MM.1S (cell line): ENCODE measurements at regions not wholly inside any gene's neighbourhood (a gene's known extent, or its start where the extent isn't known, plus 50 kb on each side); places are given as distances from the start of the nearest gene placed in this dataset.

ENCODE experiments used
- DNase-seq: peaks from one replicate; pipeline ENCODE4 v3.0.0-alpha.2; 2015
- H2AFZ ChIP-seq: fragments of 300-600 bp; sonication (generic); 2 replicates; pipeline ENCODE4 v1.6.0; 2016; ENCODE audit warnings: antibody characterized with exemption, low read length
- H3F3A ChIP-seq: fragments of 300-600 bp; sonication (generic); 2 replicates; pipeline ENCODE4 v1.6.1; 2016; ENCODE audit warnings: mild to moderate bottlenecking, antibody characterized with exemption, low read length, moderate library complexity, mixed read lengths; ENCODE audit not compliant: insufficient read depth
- H3K27ac ChIP-seq: fragments of 300-600 bp; sonication (generic); 2 replicates; pipeline ENCODE4 v1.5.1; 2016; ENCODE audit warnings: mild to moderate bottlenecking, low read length
- H3K27me3 ChIP-seq: fragments of 300-600 bp; sonication (generic); replicated peaks from 2 replicates; pipeline ENCODE4 v1.6.0; 2016; ENCODE audit warnings: low read length; ENCODE audit not compliant: insufficient read depth
- H3K36me3 ChIP-seq: fragments of 300-600 bp; sonication (generic); replicated peaks from 2 replicates; pipeline ENCODE4 v1.6.1; 2016; ENCODE audit warnings: mild to moderate bottlenecking, low read length, mixed read lengths; ENCODE audit not compliant: insufficient read depth
- H3K4me1 ChIP-seq: fragments of 300-600 bp; sonication (generic); 2 replicates; pipeline ENCODE4 v1.6.1; 2016; ENCODE audit warnings: low read length, mixed read lengths
- H3K4me2 ChIP-seq: fragments of 300-600 bp; sonication (generic); 2 replicates; pipeline ENCODE4 v1.6.0; 2016; ENCODE audit warnings: low read depth, low read length
- H3K4me3 ChIP-seq: fragments of 300-600 bp; sonication (generic); 2 replicates; pipeline ENCODE4 v1.5.1; 2016; ENCODE audit warnings: low read length, mixed read lengths
- H3K79me2 ChIP-seq: fragments of 300-600 bp; sonication (generic); 2 replicates; pipeline ENCODE4 v1.6.1; 2016; ENCODE audit warnings: mixed run types, low read length, mixed read lengths
- H3K9ac ChIP-seq: fragments of 300-600 bp; sonication (generic); 2 replicates; pipeline ENCODE4 v1.6.1; 2016; ENCODE audit warnings: low read length, mixed read lengths
- H3K9me2 ChIP-seq: fragments of 300-600 bp; sonication (generic); replicated peaks from 2 replicates; pipeline ENCODE4 v1.6.1; 2016; ENCODE audit warnings: mild to moderate bottlenecking, low read length, mixed read lengths; ENCODE audit not compliant: insufficient read depth
- H3K9me3 ChIP-seq: fragments of 300-600 bp; sonication (generic); replicated peaks from 2 replicates; pipeline ENCODE4 v1.6.1; 2016; ENCODE audit warnings: mild to moderate bottlenecking, low read length, mixed read lengths; ENCODE audit not compliant: insufficient read depth
- H4K20me1 ChIP-seq: fragments of 300-600 bp; sonication (generic); 2 replicates; pipeline ENCODE4 v1.6.1; 2016; ENCODE audit warnings: mild to moderate bottlenecking, low read length, moderate library complexity, mixed read lengths; ENCODE audit not compliant: insufficient read depth
- CTCF ChIP-seq: fragments of 300-600 bp; sonication (generic); IDR thresholded peaks from 2 replicates; pipeline ENCODE4 v1.5.1; 2016; ENCODE audit warnings: antibody characterized with exemption, low read length, mixed read lengths
- EZH2 ChIP-seq: fragments of 300-600 bp; sonication (generic); optimal IDR thresholded peaks from 2 replicates; pipeline ENCODE3; 2017; ENCODE audit warnings: low read depth, mild to moderate bottlenecking, antibody characterized with exemption, low read length, mixed read lengths
- EZH2phosphoT487 ChIP-seq: fragments of 300-600 bp; sonication (generic); IDR thresholded peaks from 2 replicates; pipeline ENCODE4 v1.6.1; 2018; ENCODE audit warnings: antibody characterized with exemption, low read length

DNA sequence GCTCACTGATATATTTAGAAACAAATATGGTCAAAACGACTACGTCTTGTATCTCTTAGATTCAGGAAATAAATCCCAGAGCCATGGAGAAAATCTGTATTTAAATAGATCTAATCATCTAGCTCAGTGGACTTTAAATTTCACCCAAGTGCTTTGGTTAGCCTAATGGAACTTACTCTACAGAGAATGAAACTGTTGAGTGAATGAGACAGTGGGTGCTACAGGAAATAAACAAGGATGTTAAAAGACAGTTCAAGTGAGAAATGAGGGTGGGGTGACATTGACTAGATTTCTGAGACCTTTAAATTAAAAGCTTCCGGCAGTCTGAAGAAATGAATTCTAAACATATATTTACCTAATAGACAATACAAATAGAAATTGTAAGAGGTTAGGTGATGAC, 2197.0 kb downstream of the ARAP2 start:
- Histone ChIP-seq H3K4me1 (no peaks in the 10 kb centered on the region), H3K9me2 (no peaks in the 10 kb centered on the region), H3K4me3 (no peak overlapping the region), H3K4me2 (no peak overlapping the region), H3K9ac (no peak overlapping the region), H3K79me2 (no peaks in the 10 kb centered on the region), H3K9me3 (no peaks in the 10 kb centered on the region), H2AFZ (no peak overlapping the region), H3K27me3 (no peaks in the 10 kb centered on the region), H3K27ac (no peak overlapping the region), H4K20me1 (no peaks in the 10 kb centered on the region), H3K36me3 (no peaks in the 10 kb centered on the region), H3F3A (no peaks in the 10 kb centered on the region)
- no peak for DNase-seq
- no peak for TF ChIP-seq CTCF
- no peak for TF ChIP-seq EZH2phosphoT487
- no peak for TF ChIP-seq EZH2

GRCh38 chr4:34066126-34066525, 2178.2 kb downstream of the ARAP2 start:
- Histone ChIP-seq H3K4me2 (no peak overlapping the region), H3K9ac (no peak overlapping the region), H3K9me2 (no peaks in the 10 kb centered on the region), H3K79me2 (no peaks in the 10 kb centered on the region), H3F3A (no peaks in the 10 kb centered on the region), H3K36me3 (no peaks in the 10 kb centered on the region), H3K27ac (no peak overlapping the region), H3K4me1 (0 out of 2 replicates have a peak, but pooled peaks cover 2% of the 10 kb centered on the region), H4K20me1 (no peaks in the 10 kb centered on the region), H3K4me3 (no peak overlapping the region), H3K27me3 (no peaks in the 10 kb centered on the region), H2AFZ (no peak overlapping the region), H3K9me3 (no peaks in the 10 kb centered on the region)
- no peak for DNase-seq
- TF ChIP-seq EZH2phosphoT487 = no peak

GRCh38 chr4:34091451-34091850, 2152.9 kb downstream of the ARAP2 start:
- no peaks in the 10 kb centered on the region for H3K36me3 ChIP-seq
- H3K4me3 ChIP-seq = no peak overlapping the region
- no peak overlapping the region for H2AFZ ChIP-seq
- no peaks in the 10 kb centered on the region for H3K9me2 ChIP-seq
- H3K27me3 ChIP-seq = no peaks in the 10 kb centered on the region
- no peaks in the 10 kb centered on the region for H3K9me3 ChIP-seq
- no peak overlapping the region for H3K4me2 ChIP-seq
- no peaks in the 10 kb centered on the region for H3F3A ChIP-seq
- no peak overlapping the region for H3K9ac ChIP-seq
- no peaks in the 10 kb centered on the region for H4K20me1 ChIP-seq
- no peaks in the 10 kb centered on the region for H3K4me1 ChIP-seq
- H3K27ac ChIP-seq = no peak overlapping the region
- no peaks in the 10 kb centered on the region for H3K79me2 ChIP-seq
- peak; percentile 31 for DNase-seq
- TF ChIP-seq EZH2phosphoT487 = no peak
- no peak for TF ChIP-seq CTCF
- TF ChIP-seq EZH2 = no peak

- Histone ChIP-seq H4K20me1 (no peaks in the 10 kb centered on the region), H3K27me3 (no peaks in the 10 kb centered on the region), H3K36me3 (no peaks in the 10 kb centered on the region), H3K4me2 (no peak overlapping the region), H3K4me1 (no peaks in the 10 kb centered on the region), H2AFZ (no peak overlapping the region), H3K9me3 (no peaks in the 10 kb centered on the region), H3K9ac (no peak overlapping the region), H3K4me3 (no peak overlapping the region), H3F3A (no peaks in the 10 kb centered on the region), H3K79me2 (no peaks in the 10 kb centered on the region), H3K9me2 (no peaks in the 10 kb centered on the region), H3K27ac (no peak overlapping the region)
- TF ChIP-seq EZH2 (no peak), EZH2phosphoT487 (no peak), CTCF (no peak)
- no peak for DNase-seq
These were observed 2150.2 kb downstream of the ARAP2 start for GRCh38 chr4:34094114-34094513.
